HepG2 (cell line): ENCODE measurements at regions not wholly inside any gene's neighbourhood (a gene's known extent, or its start where the extent isn't known, plus 50 kb on each side); places are given as distances from the start of the nearest gene placed in this dataset.

Experiments
- ATAC-seq: fragments of 200-7000 bp; cut with Tn5 transposase; 3 replicates; pipeline ENCODE4 v1.9.1; 2020; ENCODE audit warnings: mild to moderate bottlenecking, moderate library complexity
- BruUV-seq: library from RNA; stranded (reverse); fragments of 400-500 nt; replicated peaks from 2 replicates; lab custom pipeline; 2021; lab: Mats Ljungman, UMichigan
- CTCF ChIA-PET: fragments of 300-600 bp; formaldehyde crosslinking; extraction: SDS; loops from one replicate; lab custom pipeline; 2021; ENCODE audit warnings: low total read pairs, inconsistent platforms, low intra/inter-chr PET ratio; lab: Yijun Ruan, JAX
- POLR2A ChIA-PET: fragments of 350-600 bp; sonication (Branson Sonifier 250); formaldehyde crosslinking; loops from one replicate; lab custom pipeline; 2020; ENCODE audit warnings: antibody characterized with exemption, inconsistent platforms; lab: Yijun Ruan, JAX
- DNase-seq: peaks from one replicate; pipeline ENCODE4 v3.0.0-alpha.2; 2015; ENCODE audit warnings: low spot score
- FAIRE-seq: peaks from 3 replicates; lab custom pipeline; 2011; peaks lifted over from hg19 to GRCh38; lab: Jason Lieb, UNC
- H2AFZ ChIP-seq: one replicate; pipeline ENCODE4 v1.6.1; 2011; ENCODE audit warnings: low read length, inconsistent platforms
- H3K27ac ChIP-seq: fragments of 300-600 bp; 3 replicates; pipeline ENCODE4 v1.8.0; 2011; ENCODE audit warnings: mixed run types, mild to moderate bottlenecking, mixed read lengths, low read length, inconsistent platforms; ENCODE audit not compliant: insufficient read depth; ENCODE audit errors: extremely low read length
- H3K27me3 ChIP-seq, 2 experiments: fragments of 200-600 bp in 1 of 2; 2 replicates in 1 of 2; 3 replicates in 1 of 2; pipeline versions ENCODE4 v1.6.0 to v1.8.0; 2011; ENCODE audit warnings: low read length in 2 of 2, mild to moderate bottlenecking in 2 of 2, moderate library complexity in 2 of 2, inconsistent platforms in 1 of 2; ENCODE audit not compliant: insufficient read depth in 2 of 2, control insufficient read depth in 1 of 2
- H3K36me3 ChIP-seq, 2 experiments: fragments of 200-600 bp in 1 of 2; replicated peaks in 1 of 2; 2 replicates in 1 of 2; 3 replicates in 1 of 2; pipeline versions ENCODE4 v1.5.1 to v1.8.0; 2011; ENCODE audit warnings: low read length in 2 of 2, inconsistent platforms in 1 of 2; ENCODE audit not compliant: insufficient read depth in 2 of 2, control insufficient read depth in 1 of 2
- H3K4me1 ChIP-seq: 2 replicates; pipeline ENCODE4 v1.5.1; 2012; ENCODE audit warnings: low read length, inconsistent platforms; ENCODE audit not compliant: insufficient read depth
- H3K4me2 ChIP-seq: 2 replicates; pipeline ENCODE4 v1.6.0; 2011; ENCODE audit warnings: low read depth, low read length, inconsistent platforms
- H3K4me3 ChIP-seq, 3 experiments: fragments of 200-600 bp in 1 of 3; sonication (generic), shearing (Covaris generic) in 1 of 3; replicated peaks in 1 of 3; 2 replicates each; pipeline ENCODE4 v1.5.1; 2011 to 2016; ENCODE audit warnings: low read length in 3 of 3, inconsistent platforms in 2 of 3, low read depth in 2 of 3, mild to moderate bottlenecking in 2 of 3, control low read depth in 1 of 3, mixed read lengths in 1 of 3; ENCODE audit not compliant: insufficient read depth in 1 of 3
- H3K79me2 ChIP-seq: one replicate; pipeline ENCODE4 v1.6.1; 2011; ENCODE audit warnings: low read length, inconsistent platforms; ENCODE audit not compliant: insufficient read depth
- H3K9ac ChIP-seq: 2 replicates; pipeline ENCODE4 v1.6.0; 2011; ENCODE audit warnings: mild to moderate bottlenecking, low read depth, low read length, inconsistent platforms; ENCODE audit not compliant: insufficient read depth
- H3K9me3 ChIP-seq: 2 replicates; pipeline ENCODE4 v1.5.1; 2012; ENCODE audit warnings: mild to moderate bottlenecking, low read length
- H4K20me1 ChIP-seq: 2 replicates; pipeline ENCODE4 v1.6.0; 2011; ENCODE audit warnings: inconsistent platforms, mild to moderate bottlenecking, low read length, moderate library complexity; ENCODE audit not compliant: insufficient read depth
- CCDC6 ChIP-seq: sonication (generic); formaldehyde crosslinking; IDR thresholded peaks from 2 replicates; pipeline ENCODE4 v1.8.1; 2022; ENCODE audit warnings: mild to moderate bottlenecking, missing genetic modification reagents, moderate library complexity
- CHCHD3 ChIP-seq: sonication (generic); formaldehyde crosslinking; IDR thresholded peaks from 2 replicates; pipeline ENCODE4 v1.8.0; 2022; ENCODE audit warnings: mild to moderate bottlenecking, missing genetic modification reagents, moderate library complexity
- CREB1 ChIP-seq, 2 experiments: fragments of 450-650 bp in 1 of 2; IDR thresholded peaks; 2 replicates each; pipeline ENCODE4 v1.6.1; 2016 to 2017; ENCODE audit warnings: control low read depth in 1 of 2, mild to moderate bottlenecking in 1 of 2, missing compliant biosample characterization in 1 of 2, missing genetic modification characterization in 1 of 2
- CREBL2 ChIP-seq: sonication (generic); formaldehyde crosslinking; IDR thresholded peaks from 2 replicates; pipeline ENCODE4 v1.8.1; 2023; ENCODE audit warnings: missing genetic modification reagents, mild to moderate bottlenecking, borderline replicate concordance
- DR1 ChIP-seq: sonication (generic); formaldehyde crosslinking; IDR thresholded peaks from 2 replicates; pipeline ENCODE4 v1.8.0; 2021; ENCODE audit warnings: mild to moderate bottlenecking, missing genetic modification reagents, inconsistent platforms
- GATA4 ChIP-seq: sonication (generic); IDR thresholded peaks from 2 replicates; pipeline ENCODE4 v1.6.1; 2016; ENCODE audit warnings: antibody characterized with exemption, low read depth, borderline replicate concordance
- GZF1 ChIP-seq: sonication (generic); formaldehyde crosslinking; IDR thresholded peaks from 2 replicates; pipeline ENCODE4 v1.5.1; 2020; ENCODE audit warnings: mild to moderate bottlenecking, missing genetic modification reagents
- NCOA1 ChIP-seq: sonication (generic); formaldehyde crosslinking; IDR thresholded peaks from 2 replicates; pipeline ENCODE4 v1.9.0; 2021; ENCODE audit warnings: missing genetic modification reagents
- NR1H2 ChIP-seq: sonication (generic); formaldehyde crosslinking; IDR thresholded peaks from 2 replicates; pipeline ENCODE4 v1.8.1; 2022; ENCODE audit warnings: low read depth, missing genetic modification reagents, borderline replicate concordance
- SUZ12 ChIP-seq: fragments of 150-350 bp; IDR thresholded peaks from 2 replicates; pipeline ENCODE4 v1.6.1; 2014; ENCODE audit warnings: low read depth, low read length
- ZNF276 ChIP-seq: sonication (generic); formaldehyde crosslinking; IDR thresholded peaks from 2 replicates; pipeline ENCODE4 v1.4.0; 2020; ENCODE audit warnings: mild to moderate bottlenecking, low read depth, missing genetic modification reagents
- ZNF281 ChIP-seq: sonication (generic); formaldehyde crosslinking; IDR thresholded peaks from 2 replicates; pipeline ENCODE4 v1.4.0; 2020; ENCODE audit warnings: missing genetic modification reagents, borderline replicate concordance
- WGBS: methylation state at CpG from one replicate; pipeline ENCODE4 v1.1.6; 2017; ENCODE audit warnings: low lambda C conversion rate; 5-methylcytosine and 5-hydroxymethylcytosine counted together
- in situ Hi-C: cut with HindIII; loops from 2 replicates; pipeline ENCODE4 v1.10.0; 2017; ENCODE audit warnings: low pct_unique_long_range_greater_than_20kb; ENCODE audit not compliant: extremely low pct_ligation_motif_present
- intact Hi-C: fragments of 100-400 bp; cut with micrococcal nuclease; formaldehyde crosslinking; loops from one replicate; pipeline ENCODE4 v1.10.0; 2022; ENCODE audit not compliant: unreplicated experiment

- no peak for TF ChIP-seq ZNF281
- TF ChIP-seq GATA4: no peak
- no peak for TF ChIP-seq NCOA1 (CRISPR knock-in tag)
These were observed 91.0 kb downstream of the SCP2D1 start (continued) for GRCh38 chr20:18904624-18905023.

- in situ Hi-C loops: no loop called here
- ATAC-seq (no peak), DNase-seq (no peak)
- H3K9ac ChIP-seq: no peak overlapping the region
- TF ChIP-seq CREBL2 (CRISPR knock-in tag) (no peak), CREB1 (IDR thresholded peaks at IDR 0.05) (no peak), CREB1 (CRISPR knock-in tag; IDR thresholded peaks at IDR 0.05) (no peak), SUZ12 (no peak), GZF1 (CRISPR knock-in tag) (no peak), CHCHD3 (CRISPR knock-in tag) (no peak), ZNF276 (CRISPR knock-in tag) (no peak), NR1H2 (CRISPR knock-in tag) (no peak), CCDC6 (CRISPR knock-in tag) (no peak), DR1 (no peak)
- TF ChIP-seq, all 625 proteins: peak for 0
- Histone ChIP-seq H3K4me1 (no peaks in the 10 kb centered on the region), H3K27me3 (no peaks in the 10 kb centered on the region), H3K9me3 (no peaks in the 10 kb centered on the region), H3K79me2 (no peaks in the 10 kb centered on the region), H3K36me3 (no peaks in the 10 kb centered on the region), H3K4me3 (no peak overlapping the region), H3K4me2 (no peak overlapping the region), H2AFZ (no peak overlapping the region), H3K27ac (no peak overlapping the region), H4K20me1 (no peaks in the 10 kb centered on the region)
- 1% methylated on average over 2 of the region's 2 CpGs for WGBS
- ChIA-PET CTCF (no interaction called here), POLR2A (no interaction called here)
- BruUV-seq: no TSS peak
- intact Hi-C loops: no loop called here
- no peak for FAIRE-seq
These were observed 92.5 kb downstream of the SCP2D1 start for GRCh38 chr20:18906046-18906445.
